HepG2 (cell line): ENCODE measurements at regions not wholly inside any gene's neighbourhood (a gene's known extent, or its start where the extent isn't known, plus 50 kb on each side); places are given as distances from the start of the nearest gene placed in this dataset.

Source experiments
- ATAC-seq: fragments of 200-7000 bp; cut with Tn5 transposase; 3 replicates; pipeline ENCODE4 v1.9.1; 2020; ENCODE audit warnings: mild to moderate bottlenecking, moderate library complexity
- BruUV-seq: library from RNA; stranded (reverse); fragments of 400-500 nt; replicated peaks from 2 replicates; lab custom pipeline; 2021; lab: Mats Ljungman, UMichigan
- CTCF ChIA-PET: fragments of 300-600 bp; formaldehyde crosslinking; extraction: SDS; loops from one replicate; lab custom pipeline; 2021; ENCODE audit warnings: low total read pairs, inconsistent platforms, low intra/inter-chr PET ratio; lab: Yijun Ruan, JAX
- POLR2A ChIA-PET: fragments of 350-600 bp; sonication (Branson Sonifier 250); formaldehyde crosslinking; loops from one replicate; lab custom pipeline; 2020; ENCODE audit warnings: antibody characterized with exemption, inconsistent platforms; lab: Yijun Ruan, JAX
- DNase-seq: peaks from one replicate; pipeline ENCODE4 v3.0.0-alpha.2; 2015; ENCODE audit warnings: low spot score
- FAIRE-seq: peaks from 3 replicates; lab custom pipeline; 2011; peaks lifted over from hg19 to GRCh38; lab: Jason Lieb, UNC
- H2AFZ ChIP-seq: one replicate; pipeline ENCODE4 v1.6.1; 2011; ENCODE audit warnings: low read length, inconsistent platforms
- H3K27ac ChIP-seq: fragments of 300-600 bp; 3 replicates; pipeline ENCODE4 v1.8.0; 2011; ENCODE audit warnings: mixed run types, mild to moderate bottlenecking, mixed read lengths, low read length, inconsistent platforms; ENCODE audit not compliant: insufficient read depth; ENCODE audit errors: extremely low read length
- H3K27me3 ChIP-seq, 2 experiments: fragments of 200-600 bp in 1 of 2; 2 replicates in 1 of 2; 3 replicates in 1 of 2; pipeline versions ENCODE4 v1.6.0 to v1.8.0; 2011; ENCODE audit warnings: low read length in 2 of 2, mild to moderate bottlenecking in 2 of 2, moderate library complexity in 2 of 2, inconsistent platforms in 1 of 2; ENCODE audit not compliant: insufficient read depth in 2 of 2, control insufficient read depth in 1 of 2
- H3K36me3 ChIP-seq, 2 experiments: fragments of 200-600 bp in 1 of 2; replicated peaks in 1 of 2; 2 replicates in 1 of 2; 3 replicates in 1 of 2; pipeline versions ENCODE4 v1.5.1 to v1.8.0; 2011; ENCODE audit warnings: low read length in 2 of 2, inconsistent platforms in 1 of 2; ENCODE audit not compliant: insufficient read depth in 2 of 2, control insufficient read depth in 1 of 2
- H3K4me1 ChIP-seq: 2 replicates; pipeline ENCODE4 v1.5.1; 2012; ENCODE audit warnings: low read length, inconsistent platforms; ENCODE audit not compliant: insufficient read depth
- H3K4me2 ChIP-seq: 2 replicates; pipeline ENCODE4 v1.6.0; 2011; ENCODE audit warnings: low read depth, low read length, inconsistent platforms
- H3K4me3 ChIP-seq, 3 experiments: fragments of 200-600 bp in 1 of 3; sonication (generic), shearing (Covaris generic) in 1 of 3; replicated peaks in 1 of 3; 2 replicates each; pipeline ENCODE4 v1.5.1; 2011 to 2016; ENCODE audit warnings: low read length in 3 of 3, inconsistent platforms in 2 of 3, low read depth in 2 of 3, mild to moderate bottlenecking in 2 of 3, control low read depth in 1 of 3, mixed read lengths in 1 of 3; ENCODE audit not compliant: insufficient read depth in 1 of 3
- H3K79me2 ChIP-seq: one replicate; pipeline ENCODE4 v1.6.1; 2011; ENCODE audit warnings: low read length, inconsistent platforms; ENCODE audit not compliant: insufficient read depth
- H3K9ac ChIP-seq: 2 replicates; pipeline ENCODE4 v1.6.0; 2011; ENCODE audit warnings: mild to moderate bottlenecking, low read depth, low read length, inconsistent platforms; ENCODE audit not compliant: insufficient read depth
- H3K9me3 ChIP-seq: 2 replicates; pipeline ENCODE4 v1.5.1; 2012; ENCODE audit warnings: mild to moderate bottlenecking, low read length
- H4K20me1 ChIP-seq: 2 replicates; pipeline ENCODE4 v1.6.0; 2011; ENCODE audit warnings: inconsistent platforms, mild to moderate bottlenecking, low read length, moderate library complexity; ENCODE audit not compliant: insufficient read depth
- AKNA ChIP-seq: sonication (generic); formaldehyde crosslinking; IDR thresholded peaks from 2 replicates; pipeline ENCODE4 v1.4.0; 2020; ENCODE audit warnings: missing genetic modification reagents, borderline replicate concordance
- EED ChIP-seq: sonication (generic); formaldehyde crosslinking; IDR thresholded peaks from 2 replicates; pipeline ENCODE4 v1.5.0; 2020; ENCODE audit warnings: mild to moderate bottlenecking, missing genetic modification reagents
- ETS1 ChIP-seq: sonication (generic); formaldehyde crosslinking; IDR thresholded peaks from 2 replicates; pipeline ENCODE4 v1.4.0; 2020; ENCODE audit warnings: missing genetic modification reagents
- GFI1 ChIP-seq: sonication (generic); formaldehyde crosslinking; IDR thresholded peaks from 2 replicates; pipeline ENCODE4 v1.5.0; 2020; ENCODE audit warnings: missing genetic modification reagents, mild to moderate bottlenecking, borderline replicate concordance
- KLF9 ChIP-seq: IDR thresholded peaks from 2 replicates; pipeline ENCODE4 v1.6.1; 2016; ENCODE audit warnings: low read depth
- MXD4 ChIP-seq: IDR thresholded peaks from 2 replicates; pipeline ENCODE4 v1.6.1; 2016; ENCODE audit warnings: mild to moderate bottlenecking, missing biosample characterization, missing genetic modification reagents
- POLR2G ChIP-seq: fragments of 200-400 bp; formaldehyde crosslinking; IDR thresholded peaks from 2 replicates; pipeline ENCODE4 v1.6.1; 2018; ENCODE audit warnings: mild to moderate bottlenecking, low read depth, low read length, moderate library complexity
- SRY ChIP-seq: sonication (generic); formaldehyde crosslinking; IDR thresholded peaks from 2 replicates; pipeline ENCODE4 v1.8.0; 2022; ENCODE audit warnings: mild to moderate bottlenecking, missing genetic modification reagents
- U2AF1 ChIP-seq: fragments of 200-400 bp; formaldehyde crosslinking; optimal IDR thresholded peaks from 2 replicates; pipeline ENCODE3; 2017; ENCODE audit warnings: mild to moderate bottlenecking, low read depth, low read length
- ZMYM2 ChIP-seq: sonication (generic); formaldehyde crosslinking; IDR thresholded peaks from 2 replicates; pipeline ENCODE4 v1.8.0; 2022; ENCODE audit warnings: mild to moderate bottlenecking, missing genetic modification reagents
- ZNF615 ChIP-seq: sonication (generic); formaldehyde crosslinking; IDR thresholded peaks from 2 replicates; pipeline ENCODE4 v1.5.0; 2020; ENCODE audit warnings: mild to moderate bottlenecking, missing genetic modification reagents, borderline replicate concordance
- ZNF691 ChIP-seq: sonication (generic); formaldehyde crosslinking; IDR thresholded peaks from 2 replicates; pipeline ENCODE4 v1.4.0; 2020; ENCODE audit warnings: missing genetic modification reagents, low read depth, mild to moderate bottlenecking, borderline replicate concordance
- ZSCAN29 ChIP-seq: sonication (generic); formaldehyde crosslinking; conservative IDR thresholded peaks from 2 replicates; pipeline ENCODE4 v1.4.0; 2020; ENCODE audit warnings: mild to moderate bottlenecking, missing genetic modification reagents
- ZUFSP ChIP-seq: sonication (generic); formaldehyde crosslinking; IDR thresholded peaks from 2 replicates; pipeline ENCODE4 v1.9.0; 2021; ENCODE audit warnings: missing genetic modification reagents, mild to moderate bottlenecking, borderline replicate concordance
- WGBS: methylation state at CpG from one replicate; pipeline ENCODE4 v1.1.6; 2017; ENCODE audit warnings: low lambda C conversion rate; 5-methylcytosine and 5-hydroxymethylcytosine counted together
- in situ Hi-C: cut with HindIII; loops from 2 replicates; pipeline ENCODE4 v1.10.0; 2017; ENCODE audit warnings: low pct_unique_long_range_greater_than_20kb; ENCODE audit not compliant: extremely low pct_ligation_motif_present
- intact Hi-C: fragments of 100-400 bp; cut with micrococcal nuclease; formaldehyde crosslinking; loops from one replicate; pipeline ENCODE4 v1.10.0; 2022; ENCODE audit not compliant: unreplicated experiment

GRCh38 chr2:235138339-235138738 is 186.5 kb downstream of the SH3BP4 start (continued):
- TF ChIP-seq GFI1 (CRISPR knock-in tag) (no peak), ZSCAN29 (CRISPR knock-in tag) (no peak), ZNF615 (CRISPR knock-in tag) (no peak), AKNA (no peak), EED (CRISPR knock-in tag) (no peak), POLR2G (no peak)

GRCh38 chr2:235139956-235140800 is 188.4 kb downstream of the SH3BP4 start:
- intact Hi-C loops (loop anchor here (5.0 kb wide), 1 partner anchor 357 kb away; no protein-coding TSS in a partner anchor), in situ Hi-C loops (loop anchor here (5.0 to 10.0 kb wide), 3 partner anchors 355 to 607 kb away; partner anchors contain the start of gene AGAP1)
- Histone ChIP-seq H3K4me1 (peaks cover 6% of the 10 kb centered on the region), H3K4me2 (no peak overlapping the region), H3K4me3 (no peak overlapping the region), H3K27ac (no peak overlapping the region), H4K20me1 (no peaks in the 10 kb centered on the region; the same call in 1 of the 2 replicates), H3K9ac (no peak overlapping the region), H3K79me2 (no peaks in the 10 kb centered on the region), H3K27me3 (peaks cover 0 to 48% of the 10 kb centered on the region in 2 experiments; a peak in 4 of 5 replicates), H3K36me3 (no peaks in the 10 kb centered on the region), H3K9me3 (no peaks in the 10 kb centered on the region), H2AFZ (no peak overlapping the region)
- BruUV-seq, result no TSS peak
- WGBS, result 27% methylated on average over 19 of the region's 19 CpGs
- ATAC-seq, result no peak
- FAIRE-seq, result no peak
- no peak for DNase-seq
- ChIA-PET CTCF (no interaction called here), POLR2A (no interaction called here)
- TF ChIP-seq ZUFSP, result no peak
- TF ChIP-seq ETS1 (CRISPR knock-in tag), result no peak
- TF ChIP-seq ZNF691, result no peak
- no peak for TF ChIP-seq ZMYM2 (CRISPR knock-in tag)
- no peak for TF ChIP-seq KLF9 (CRISPR knock-in tag)
- TF ChIP-seq U2AF1, result no peak
- no peak for TF ChIP-seq SRY (CRISPR knock-in tag)
- no peak for TF ChIP-seq MXD4 (CRISPR knock-in tag)
